AML-193 (cell line): ENCODE measurements at regions not wholly inside any gene's neighbourhood (a gene's known extent, or its start where the extent isn't known, plus 50 kb on each side); places are given as distances from the start of the nearest gene placed in this dataset.
"Not testable (repeated sequence)": the region's sequence is repeated elsewhere in the genome, so short reads cannot be mapped to it uniquely, and the experiment has no call there.

Source experiments
- DNase-seq, 2 experiments: peaks; one replicate each; lab custom pipeline; 2025; lab: John Stamatoyannopoulos, UW

DNA sequence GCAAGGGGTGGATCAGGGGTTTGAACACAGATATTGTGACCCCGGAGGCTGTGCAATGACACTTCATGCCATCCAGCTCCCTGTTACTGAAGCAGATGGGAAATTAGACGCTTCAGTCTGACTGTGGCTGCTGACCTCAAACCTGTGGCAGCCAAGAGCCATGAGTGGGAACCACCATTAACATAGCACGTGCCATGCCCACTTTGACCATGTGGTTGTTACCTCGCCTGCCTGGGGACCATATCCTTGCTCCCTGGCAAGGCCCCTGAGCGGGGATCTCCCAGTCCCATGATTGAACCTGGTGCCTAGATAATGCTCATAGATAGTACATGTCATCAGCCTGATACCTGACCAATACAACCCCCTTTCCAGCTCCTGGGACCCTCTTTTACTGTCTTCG lies 68.9 kb downstream of the CYP26B1 start:
- DNase-seq, result no peak

- DNase-seq, result no peak
Measured at GRCh38 chr2:72077702-72078169, 69.9 kb downstream of the CYP26B1 start.

DNA sequence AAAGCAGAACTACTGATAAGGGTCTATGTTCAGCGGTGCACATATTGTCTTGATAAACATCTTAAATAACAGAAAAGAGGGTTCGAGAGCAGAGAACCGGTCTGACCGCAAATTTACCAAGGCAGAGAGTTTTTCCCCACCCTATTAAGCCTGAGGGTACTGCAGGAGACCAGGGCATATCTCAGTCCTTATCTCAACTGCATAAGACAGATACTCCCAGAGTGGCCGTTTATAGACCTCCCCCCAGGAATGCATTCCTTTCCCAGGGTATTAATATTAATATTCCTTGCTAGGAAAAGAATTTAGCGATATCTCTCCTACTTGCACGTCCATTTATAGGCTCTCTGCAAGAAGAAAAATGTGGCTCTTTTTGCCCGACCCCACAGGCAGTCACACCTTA lies 74.3 kb downstream of the CYP26B1 start:
- not testable (repeated sequence) for DNase-seq

- not testable (repeated sequence) for DNase-seq
Measured at GRCh38 chr2:72064197-72064596, 83.5 kb downstream of the CYP26B1 start.

DNA sequence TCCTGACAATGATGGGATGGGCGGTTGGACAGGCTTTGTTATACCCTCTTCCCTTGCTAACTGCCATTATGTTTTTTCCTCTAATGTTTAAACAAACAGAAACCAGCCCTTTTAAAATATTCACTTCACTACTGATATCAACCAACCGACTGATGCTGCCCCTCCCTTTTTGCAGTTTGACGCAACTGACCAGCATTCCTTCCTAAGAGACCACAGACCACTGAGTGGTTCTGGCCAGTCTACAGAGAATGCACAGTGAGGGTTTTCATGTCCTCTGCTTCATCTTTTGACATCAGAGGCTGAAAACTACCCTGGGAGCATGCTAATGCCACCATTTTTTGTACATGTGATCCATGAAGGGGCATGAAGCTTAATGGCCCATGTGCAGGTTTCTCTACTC lies 85.3 kb downstream of the CYP26B1 start:
- DNase-seq, result no peak

DNA sequence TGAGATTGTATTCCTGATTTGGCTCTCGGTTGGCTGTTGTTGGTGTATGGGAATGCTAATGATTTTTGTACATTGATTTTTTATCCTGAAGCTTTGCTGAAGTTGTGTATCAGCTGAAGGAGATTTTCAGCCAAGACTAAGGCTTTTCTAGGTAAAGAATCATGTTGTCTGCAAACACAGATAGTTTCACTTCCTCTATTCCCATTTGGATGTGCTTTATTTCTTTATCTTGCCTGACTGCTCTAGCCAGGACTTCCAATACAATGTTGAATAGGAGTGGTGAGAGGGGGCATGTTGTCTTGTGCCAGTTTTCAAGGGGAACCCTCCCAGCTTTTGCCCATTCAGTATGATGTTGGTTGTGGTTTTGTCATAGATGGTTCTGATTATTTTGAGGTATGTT lies 90.4 kb downstream of the CYP26B1 start:
- DNase-seq, result no peak

- no peak for DNase-seq
Measured at GRCh38 chr2:72051971-72052505, 95.6 kb downstream of the CYP26B1 start.

DNA sequence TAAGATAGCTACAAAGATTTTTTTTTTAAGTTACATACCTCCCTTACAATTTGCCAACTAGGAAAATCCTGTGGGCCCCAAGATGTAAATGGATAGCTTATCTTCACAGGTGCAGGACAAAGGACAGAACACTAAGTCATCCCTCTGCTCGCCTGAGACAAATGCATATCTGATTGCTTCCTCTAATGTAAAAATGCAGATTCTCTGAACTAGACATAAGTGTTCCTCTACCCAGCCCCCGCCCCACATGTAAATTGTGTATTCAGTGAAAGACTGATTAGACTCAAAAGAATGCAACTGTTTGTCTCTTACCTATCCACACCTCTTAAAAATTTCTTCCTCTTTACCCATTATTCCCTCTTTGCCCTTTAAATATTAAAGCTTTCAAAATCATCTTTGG lies 96.5 kb downstream of the CYP26B1 start:
- no peak for DNase-seq

GRCh38 chr2:72050734-72051133 lies 96.9 kb downstream of the CYP26B1 start:
- no peak for DNase-seq

DNA sequence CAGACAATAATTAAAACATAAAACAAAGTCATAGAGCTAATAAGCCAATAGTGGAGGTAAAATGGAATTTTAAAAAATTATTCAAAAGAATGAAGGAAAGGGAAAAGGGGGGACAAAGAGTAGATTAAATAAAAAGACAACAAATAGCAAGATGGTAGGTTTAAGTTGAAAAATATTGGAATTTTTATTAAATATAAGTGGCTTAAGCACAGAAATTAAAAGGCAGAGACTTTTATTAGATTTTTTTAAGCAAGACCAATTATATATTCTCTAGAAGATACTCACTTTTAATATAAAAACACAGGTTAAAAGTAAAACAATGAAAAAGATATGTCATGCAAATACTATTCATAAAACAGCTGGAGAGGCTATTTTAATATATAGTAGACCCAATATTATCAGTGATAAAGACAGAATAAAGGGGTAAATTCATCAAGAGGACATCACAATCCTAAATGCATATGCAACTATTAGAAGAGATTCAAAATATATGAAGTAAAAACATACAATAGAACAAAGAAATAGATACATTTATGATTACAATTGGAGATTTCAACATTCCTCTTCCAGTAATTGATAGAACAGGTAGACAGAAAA lies 98.7 kb downstream of the CYP26B1 start:
- no peak for DNase-seq

GRCh38 chr2:72043985-72044384 lies 103.7 kb downstream of the CYP26B1 start:
- DNase-seq, result no peak

- DNase-seq, result no peak
Measured at GRCh38 chr2:72041638-72042111, 106.0 kb downstream of the CYP26B1 start.

GRCh38 chr2:72040629-72041571 lies 106.8 kb downstream of the CYP26B1 start:
- DNase-seq, result no peak

DNA sequence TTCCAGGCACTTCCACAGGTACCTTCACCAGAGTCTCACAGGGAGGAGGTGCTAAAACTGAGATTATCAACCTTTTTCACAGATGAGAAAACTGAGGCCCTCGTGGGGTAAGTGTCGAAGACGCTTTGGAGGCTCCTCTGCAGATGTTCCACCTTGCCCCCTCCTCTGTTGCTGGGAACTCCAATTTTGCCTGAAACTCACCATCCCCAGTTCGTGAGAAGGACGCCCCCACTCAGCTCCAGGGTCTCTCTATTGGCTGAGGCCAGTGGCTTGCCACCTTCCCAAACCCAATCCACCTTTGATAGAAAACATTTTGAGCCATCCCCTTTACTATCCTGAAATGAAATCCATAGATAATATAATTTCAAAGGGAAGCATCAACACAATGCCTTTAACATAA lies 109.1 kb downstream of the CYP26B1 start:
- no peak for DNase-seq

- DNase-seq, result no peak
Measured at GRCh38 chr2:72037261-72037666, 110.4 kb downstream of the CYP26B1 start.

- no peak for DNase-seq
Measured at GRCh38 chr2:72036595-72036994, 111.1 kb downstream of the CYP26B1 start.

DNA sequence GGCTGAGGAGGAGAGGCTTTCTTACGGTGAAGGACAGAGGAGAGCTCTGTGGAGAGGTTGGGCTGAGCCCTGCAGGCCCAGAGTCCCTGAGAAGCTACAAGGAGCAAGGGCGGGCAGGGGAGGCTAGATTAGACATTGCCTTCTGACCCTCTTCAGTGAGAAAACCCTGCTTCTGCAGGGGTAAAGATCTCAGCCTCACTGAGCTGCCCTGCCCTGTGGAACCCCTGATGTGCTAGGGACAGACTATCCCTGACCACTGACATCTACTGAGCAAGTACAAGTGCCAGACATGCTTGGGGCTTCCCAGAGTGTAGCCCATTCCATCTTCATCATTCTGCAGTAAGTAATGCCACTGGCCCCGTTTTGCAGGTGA lies 111.5 kb downstream of the CYP26B1 start:
- no peak for DNase-seq

DNA sequence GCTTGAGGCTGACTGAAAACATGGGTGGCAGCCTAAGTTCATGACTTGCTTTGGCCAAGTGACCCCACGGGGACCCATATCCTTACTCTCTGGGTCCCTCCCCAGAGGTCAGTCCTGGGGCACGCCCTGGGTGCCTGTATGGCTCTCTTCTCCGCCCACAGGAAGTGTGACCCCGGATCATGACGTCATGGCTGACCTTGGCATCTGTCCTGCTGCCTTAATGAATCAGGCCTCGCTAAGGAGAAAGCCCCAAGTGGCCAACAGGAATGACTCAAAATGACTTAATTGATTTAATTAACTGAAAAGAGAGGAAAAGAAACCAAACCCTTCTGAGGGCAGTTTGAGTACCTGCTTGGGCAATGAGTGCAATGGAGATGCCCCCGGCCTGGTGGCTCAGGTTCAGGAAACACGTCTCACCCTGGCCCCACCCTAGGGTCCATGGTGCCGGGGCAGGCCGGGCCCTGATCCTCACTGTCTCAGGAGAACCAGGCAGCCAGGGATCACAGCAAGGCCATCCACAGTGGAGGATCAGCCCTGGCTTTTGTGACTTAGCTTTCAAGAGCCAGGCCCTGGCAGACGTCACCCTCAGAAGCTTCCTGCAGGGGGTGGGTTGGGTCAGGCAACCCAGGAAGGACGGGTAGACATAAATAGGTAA lies 112.0 kb downstream of the CYP26B1 start:
- DNase-seq, result no peak

- no peak for DNase-seq
Measured at GRCh38 chr2:72034353-72035095, 113.1 kb downstream of the CYP26B1 start.

DNA sequence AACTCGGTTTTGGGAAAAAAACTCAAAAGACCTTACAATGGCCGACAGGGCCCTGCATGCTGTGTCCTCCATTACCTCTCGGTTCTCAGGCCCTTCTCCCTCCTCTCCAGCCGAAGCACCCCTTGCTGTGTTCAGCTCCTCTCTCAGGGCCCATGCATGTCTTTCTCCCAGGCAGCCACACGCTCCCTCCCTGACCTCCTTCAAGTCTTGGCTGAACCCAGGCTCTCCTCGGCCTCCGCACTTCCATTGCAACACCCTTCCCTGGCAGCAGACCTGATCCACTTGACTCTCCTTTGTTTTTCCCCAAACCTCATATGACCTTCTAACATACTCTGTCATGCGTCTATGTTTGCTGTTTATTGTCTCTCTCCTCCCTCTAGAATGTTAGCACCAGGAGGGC lies 114.0 kb downstream of the CYP26B1 start:
- no peak for DNase-seq

GRCh38 chr2:72032481-72033041 lies 115.1 kb downstream of the CYP26B1 start:
- no peak for DNase-seq
